Peyer's patch (tissue), 4 donors: ENCODE measurements at regions not wholly inside any gene's neighbourhood (a gene's known extent, or its start where the extent isn't known, plus 50 kb on each side); places are given as distances from the start of the nearest gene placed in this dataset.
A peak's percentile ranks its signal among the peaks of the same experiment; 100 is the strongest.
"Not testable (repeated sequence)": the region's sequence is repeated elsewhere in the genome, so short reads cannot be mapped to it uniquely, and the experiment has no call there.

ENCODE experiments used
- DNase-seq, 3 donors: peaks; one replicate each; pipeline ENCODE4 v3.0.0-alpha.2; 2017 to 2019
- H3K27ac ChIP-seq, 4 donors: fragments of 200-600 bp; sonication (generic); one replicate each; pipeline ENCODE4 v1.5.1; 2016 to 2019
- H3K27me3 ChIP-seq, 2 donors: fragments of 200-600 bp; sonication (generic); one replicate each; pipeline ENCODE4 v1.5.1; 2019
- H3K36me3 ChIP-seq, 3 donors: fragments of 200-600 bp; sonication (generic); one replicate each; pipeline ENCODE4 v1.5.1; 2016 to 2019
- H3K4me1 ChIP-seq, 4 donors: fragments of 200-600 bp; sonication (generic); one replicate each; pipeline ENCODE4 v1.5.1; 2016 to 2019
- H3K4me3 ChIP-seq, 4 donors: fragments of 200-600 bp; sonication (generic); 1 replicate in 3 of 4; 2 replicates in 1 of 4; pipeline ENCODE4 v1.5.1; 2016 to 2019; ENCODE audit warnings: mild to moderate bottlenecking in 1 of 4
- H3K9me3 ChIP-seq, 4 donors: fragments of 200-600 bp; sonication (generic); one replicate each; pipeline ENCODE4 v1.5.1; 2016 to 2019; ENCODE audit warnings: mild to moderate bottlenecking in 1 of 4
- POLR2A ChIP-seq, 2 donors: fragments of 450-650 bp; IDR thresholded peaks; one replicate each; pipeline ENCODE4 v1.5.1; 2017; ENCODE audit warnings: antibody characterized with exemption in 2 of 2, mild to moderate bottlenecking in 2 of 2, moderate library complexity in 2 of 2
- TF ChIP-seq, protein P1 (sequence below), 6 experiments: fragments of 450-650 bp in 4 of 6; fragments of 200-600 bp in 2 of 6; sonication (generic) in 1 of 6; IDR thresholded peaks; one replicate each; pipeline ENCODE4 v1.5.1; 2017 to 2019; ENCODE audit warnings: antibody characterized with exemption in 6 of 6, mild to moderate bottlenecking in 3 of 6, moderate library complexity in 1 of 6

DNA sequence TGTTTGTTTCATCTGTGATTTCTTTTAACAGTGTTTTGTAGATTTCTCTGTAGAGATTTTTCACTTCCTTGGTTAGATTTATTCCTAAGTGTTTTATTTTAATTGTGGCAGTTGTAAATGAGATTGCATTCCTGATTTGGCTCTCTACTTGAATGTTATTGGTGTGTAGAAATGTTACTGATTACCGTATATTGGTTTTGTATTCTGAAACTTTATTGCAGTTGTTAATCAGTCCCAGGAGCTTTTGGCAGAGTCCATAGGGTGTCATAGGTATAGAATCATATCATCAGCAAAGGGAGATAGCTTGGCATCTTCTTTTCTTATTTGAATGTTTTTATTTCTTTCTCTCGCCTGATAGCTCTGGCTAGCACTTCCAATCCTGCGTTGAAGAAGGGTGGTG is 1386.7 kb downstream of the SLITRK5 start:
- Histone ChIP-seq H3K27ac (no peak overlapping the region), H3K4me1 (no peaks in the 10 kb centered on the region), H3K9me3 (no peaks in the 10 kb centered on the region), H3K36me3 (no peaks in the 10 kb centered on the region), H3K27me3 (no peaks in the 10 kb centered on the region), H3K4me3 (no peak overlapping the region)
- DNase-seq = no peak
- TF ChIP-seq, protein P1, sequence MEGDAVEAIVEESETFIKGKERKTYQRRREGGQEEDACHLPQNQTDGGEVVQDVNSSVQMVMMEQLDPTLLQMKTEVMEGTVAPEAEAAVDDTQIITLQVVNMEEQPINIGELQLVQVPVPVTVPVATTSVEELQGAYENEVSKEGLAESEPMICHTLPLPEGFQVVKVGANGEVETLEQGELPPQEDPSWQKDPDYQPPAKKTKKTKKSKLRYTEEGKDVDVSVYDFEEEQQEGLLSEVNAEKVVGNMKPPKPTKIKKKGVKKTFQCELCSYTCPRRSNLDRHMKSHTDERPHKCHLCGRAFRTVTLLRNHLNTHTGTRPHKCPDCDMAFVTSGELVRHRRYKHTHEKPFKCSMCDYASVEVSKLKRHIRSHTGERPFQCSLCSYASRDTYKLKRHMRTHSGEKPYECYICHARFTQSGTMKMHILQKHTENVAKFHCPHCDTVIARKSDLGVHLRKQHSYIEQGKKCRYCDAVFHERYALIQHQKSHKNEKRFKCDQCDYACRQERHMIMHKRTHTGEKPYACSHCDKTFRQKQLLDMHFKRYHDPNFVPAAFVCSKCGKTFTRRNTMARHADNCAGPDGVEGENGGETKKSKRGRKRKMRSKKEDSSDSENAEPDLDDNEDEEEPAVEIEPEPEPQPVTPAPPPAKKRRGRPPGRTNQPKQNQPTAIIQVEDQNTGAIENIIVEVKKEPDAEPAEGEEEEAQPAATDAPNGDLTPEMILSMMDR (IDR thresholded peaks at IDR 0.05) = no peak
- no peak for TF ChIP-seq POLR2A (IDR thresholded peaks at IDR 0.05)

- Histone ChIP-seq H3K27ac (no peak overlapping the region), H3K36me3 (no peaks in the 10 kb centered on the region), H3K4me1 (no peaks in the 10 kb centered on the region), H3K4me3 (no peak overlapping the region), H3K9me3 (no peaks in the 10 kb centered on the region), H3K27me3 (no peaks in the 10 kb centered on the region)
- TF ChIP-seq, protein P1 (IDR thresholded peaks at IDR 0.05) = no peak
- no peak for TF ChIP-seq POLR2A (IDR thresholded peaks at IDR 0.05)
- peak in 1 of 3 donors; percentile 24 for DNase-seq
These were observed 1390.7 kb downstream of the SLITRK5 start for GRCh38 chr13:89061821-89062220.

DNA sequence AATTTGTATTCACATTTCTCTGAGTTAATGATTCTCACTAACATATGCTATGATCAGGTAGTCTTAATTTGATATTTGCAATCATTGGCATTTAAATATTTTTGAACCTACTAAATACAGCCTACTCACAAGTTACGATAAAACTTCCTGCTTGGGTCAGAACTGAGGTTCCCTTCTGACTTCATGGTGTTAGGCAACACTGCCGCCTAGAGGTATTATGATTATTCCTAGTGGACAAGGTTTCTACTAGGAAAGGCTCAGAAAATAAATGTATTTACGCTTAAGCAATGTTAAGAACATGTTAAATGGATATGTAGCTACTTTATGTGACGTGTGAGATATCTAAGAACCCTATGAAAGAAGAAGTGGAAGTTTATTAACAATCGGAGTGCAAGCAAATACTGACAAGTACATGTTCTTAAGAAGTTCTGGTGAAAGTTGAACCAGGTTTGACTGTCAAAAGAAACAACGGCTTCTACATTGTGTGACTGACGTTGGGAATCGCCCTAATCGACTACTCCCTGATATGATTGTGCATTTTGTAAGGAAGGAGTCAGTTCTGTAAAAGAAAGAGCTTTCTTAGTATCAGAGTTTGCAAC is 1395.8 kb downstream of the SLITRK5 start:
- Histone ChIP-seq H3K4me1 (no peaks in the 10 kb centered on the region), H3K27ac (no peak overlapping the region), H3K36me3 (no peaks in the 10 kb centered on the region), H3K27me3 (no peaks in the 10 kb centered on the region), H3K9me3 (no peaks in the 10 kb centered on the region), H3K4me3 (no peak overlapping the region)
- TF ChIP-seq POLR2A (IDR thresholded peaks at IDR 0.05) = no peak
- TF ChIP-seq, protein P1 (IDR thresholded peaks at IDR 0.05) = peak in 4 of 6 experiments; percentile 11 to 53 (median 48)
- no peak for DNase-seq

GRCh38 chr13:89072979-89073378 is 1401.8 kb downstream of the SLITRK5 start:
- DNase-seq = no peak
- Histone ChIP-seq H3K4me3 (no peak overlapping the region), H3K4me1 (no peaks in the 10 kb centered on the region), H3K27ac (no peak overlapping the region), H3K27me3 (no peaks in the 10 kb centered on the region), H3K36me3 (no peaks in the 10 kb centered on the region), H3K9me3 (no peaks in the 10 kb centered on the region)
- TF ChIP-seq, protein P1 (IDR thresholded peaks at IDR 0.05) = no peak
- TF ChIP-seq POLR2A (IDR thresholded peaks at IDR 0.05) = no peak

DNA sequence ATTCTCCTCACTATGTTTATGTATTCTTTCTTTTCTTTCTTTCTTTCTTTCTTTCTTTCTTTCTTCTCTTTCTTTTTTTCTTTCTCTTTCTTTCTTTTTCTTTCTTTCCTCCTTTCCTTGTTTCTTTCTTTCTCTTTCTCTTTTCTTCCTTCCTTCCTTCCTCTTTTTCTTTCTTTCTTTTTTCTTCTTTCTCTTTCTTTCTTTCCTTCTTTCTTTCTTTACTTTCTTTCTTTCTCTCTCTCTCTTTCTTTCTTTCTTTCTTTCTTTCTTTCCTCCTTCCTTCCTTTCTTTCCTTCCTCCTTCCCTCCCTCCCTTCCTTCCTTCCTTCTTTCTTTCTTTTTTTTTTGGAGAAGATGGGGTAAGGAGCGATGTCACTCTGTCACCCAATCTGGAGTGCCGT is 1405.5 kb downstream of the SLITRK5 start:
- Histone ChIP-seq H3K27me3 (no peaks in the 10 kb centered on the region), H3K4me1 (no peaks in the 10 kb centered on the region), H3K4me3 (no peak overlapping the region), H3K36me3 (no peaks in the 10 kb centered on the region), H3K27ac (no peak overlapping the region), H3K9me3 (no peaks in the 10 kb centered on the region)
- no peak for DNase-seq
- TF ChIP-seq POLR2A (IDR thresholded peaks at IDR 0.05) = no peak
- TF ChIP-seq, protein P1 (IDR thresholded peaks at IDR 0.05) = no peak

DNA sequence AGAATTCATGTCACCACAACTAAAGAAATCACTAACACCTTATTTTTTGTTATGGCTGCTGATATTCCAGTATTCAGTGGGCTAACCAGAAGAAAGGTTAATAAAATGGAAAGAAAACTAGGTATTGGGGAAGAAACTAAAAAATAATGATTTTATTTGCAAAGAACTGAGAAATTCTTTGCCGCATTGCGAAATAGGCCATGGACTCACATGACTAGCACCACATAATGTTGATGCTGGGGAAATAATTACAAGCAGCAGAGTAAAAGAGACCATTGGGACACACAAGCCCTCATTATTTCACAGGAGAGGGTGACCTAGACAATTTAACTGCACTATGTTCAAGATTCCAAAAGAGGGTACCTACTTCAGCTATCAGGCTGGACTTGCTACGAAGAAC is 1411.5 kb downstream of the SLITRK5 start:
- H3K4me3 ChIP-seq = no peak overlapping the region
- no peaks in the 10 kb centered on the region for H3K4me1 ChIP-seq
- H3K27ac ChIP-seq = no peak overlapping the region
- no peaks in the 10 kb centered on the region for H3K36me3 ChIP-seq
- no peak for TF ChIP-seq POLR2A (IDR thresholded peaks at IDR 0.05)
- TF ChIP-seq, protein P1 (IDR thresholded peaks at IDR 0.05) = no peak
- DNase-seq = no peak
- no peaks in the 10 kb centered on the region for H3K9me3 ChIP-seq
- H3K27me3 ChIP-seq = no peaks in the 10 kb centered on the region

DNA sequence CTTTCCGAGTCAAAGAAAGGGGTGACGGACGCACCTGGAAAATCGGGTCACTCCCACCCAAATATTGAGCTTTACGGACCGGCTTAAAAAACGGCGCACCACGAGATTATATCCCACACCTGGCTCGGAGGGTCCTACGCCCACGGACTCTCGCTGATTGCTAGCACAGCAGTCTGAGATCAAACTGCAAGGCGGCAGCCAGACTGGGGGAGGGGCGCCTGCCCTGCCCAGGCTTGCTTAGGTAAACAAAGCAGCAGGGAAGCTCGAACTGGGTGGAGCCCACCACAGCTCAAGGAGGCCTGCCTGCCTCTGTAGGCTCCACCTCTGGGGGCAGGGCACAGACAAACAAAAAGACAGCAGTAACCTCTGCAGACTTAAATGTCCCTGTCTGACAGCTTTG is 1416.9 kb downstream of the SLITRK5 start:
- not testable (repeated sequence) for H3K4me3 ChIP-seq, H3K9me3 ChIP-seq, H3K27me3 ChIP-seq, H3K36me3 ChIP-seq, H3K4me1 ChIP-seq, H3K27ac ChIP-seq, DNase-seq
